ENCODE measurements at regions not wholly inside any gene's neighbourhood (a gene's known extent, or its start where the extent isn't known, plus 50 kb on each side); places are given as distances from the start of the nearest gene placed in this dataset.

GRCh38 chrX:13256603-13257002 lies 63.2 kb downstream of the ATXN3L start:
- TF ChIP-seq CTCF (conservative IDR thresholded peaks at IDR 0.05; ENCODE audit: low read depth, low read length) (no peak), EZH2 (IDR thresholded peaks at IDR 0.05; ENCODE audit: low read length, unreplicated experiment) (no peak)

All from PC-3 (cell line).